ENCODE measurements at regions not wholly inside any gene's neighbourhood (a gene's known extent, or its start where the extent isn't known, plus 50 kb on each side); places are given as distances from the start of the nearest gene placed in this dataset.

DNA sequence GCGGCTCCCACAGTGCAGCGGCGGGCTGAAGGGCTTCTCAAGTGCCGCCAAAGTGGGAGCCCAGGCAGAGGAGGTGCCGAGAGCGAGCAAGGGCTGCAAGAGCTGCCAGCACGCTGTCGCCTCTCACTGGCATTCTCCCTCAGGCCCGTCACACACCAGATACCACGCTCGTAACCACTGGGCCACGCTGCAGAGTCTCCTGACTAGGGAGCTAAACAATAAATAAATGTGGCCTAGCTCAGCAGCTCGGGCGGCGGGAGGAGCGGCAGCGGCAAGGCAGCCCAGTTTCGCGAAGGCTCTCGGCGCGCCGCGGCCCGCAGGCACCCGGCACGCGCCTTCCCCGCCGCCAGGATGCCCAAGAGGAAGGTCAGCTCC, 55.9 kb upstream of the FAM174B start:
- Histone ChIP-seq H3K9me3 (ENCODE audit: control insufficient read depth, low read length) (no peaks in the 10 kb centered on the region), H3K4me2 (ENCODE audit: low read length) (no peak overlapping the region), H3K27me3 (ENCODE audit: control insufficient read depth, insufficient read depth, low read length) (no peaks in the 10 kb centered on the region), H3K27ac (no peak overlapping the region), H3K9ac (no peak overlapping the region), H3K36me3 (ENCODE audit: control insufficient read depth, insufficient read depth, low read length) (no peaks in the 10 kb centered on the region), H3K4me3 (ENCODE audit: low read depth, low read length) (no peak overlapping the region), H3K79me2 (no peaks in the 10 kb centered on the region), H3K4me1 (no peaks in the 10 kb centered on the region), H2AFZ (no peak overlapping the region)
- TF ChIP-seq, protein P1, sequence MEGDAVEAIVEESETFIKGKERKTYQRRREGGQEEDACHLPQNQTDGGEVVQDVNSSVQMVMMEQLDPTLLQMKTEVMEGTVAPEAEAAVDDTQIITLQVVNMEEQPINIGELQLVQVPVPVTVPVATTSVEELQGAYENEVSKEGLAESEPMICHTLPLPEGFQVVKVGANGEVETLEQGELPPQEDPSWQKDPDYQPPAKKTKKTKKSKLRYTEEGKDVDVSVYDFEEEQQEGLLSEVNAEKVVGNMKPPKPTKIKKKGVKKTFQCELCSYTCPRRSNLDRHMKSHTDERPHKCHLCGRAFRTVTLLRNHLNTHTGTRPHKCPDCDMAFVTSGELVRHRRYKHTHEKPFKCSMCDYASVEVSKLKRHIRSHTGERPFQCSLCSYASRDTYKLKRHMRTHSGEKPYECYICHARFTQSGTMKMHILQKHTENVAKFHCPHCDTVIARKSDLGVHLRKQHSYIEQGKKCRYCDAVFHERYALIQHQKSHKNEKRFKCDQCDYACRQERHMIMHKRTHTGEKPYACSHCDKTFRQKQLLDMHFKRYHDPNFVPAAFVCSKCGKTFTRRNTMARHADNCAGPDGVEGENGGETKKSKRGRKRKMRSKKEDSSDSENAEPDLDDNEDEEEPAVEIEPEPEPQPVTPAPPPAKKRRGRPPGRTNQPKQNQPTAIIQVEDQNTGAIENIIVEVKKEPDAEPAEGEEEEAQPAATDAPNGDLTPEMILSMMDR (IDR thresholded peaks at IDR 0.05), result no peak

DNA sequence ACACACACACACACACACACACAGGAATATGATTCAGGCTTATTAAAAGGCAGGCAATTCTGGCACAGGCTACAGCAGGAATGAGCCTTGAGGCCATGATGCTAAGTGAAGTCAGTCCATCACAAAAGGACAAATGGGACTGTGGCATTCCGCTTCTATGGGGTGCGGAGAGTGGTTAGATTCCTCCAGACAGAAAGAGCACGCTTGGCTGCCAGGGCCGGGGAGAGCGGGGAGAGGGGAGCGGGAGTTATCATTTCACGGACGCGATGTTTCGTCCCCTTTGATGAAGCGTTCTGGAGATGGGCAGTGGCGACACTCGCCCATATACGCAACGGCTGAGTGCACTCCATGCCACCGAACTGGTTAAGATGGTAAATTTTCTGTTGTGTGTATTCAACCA, 58.5 kb upstream of the FAM174B start:
- Histone ChIP-seq H2AFZ (peak overlapping the region; percentile 92), H3K9me3 (ENCODE audit: control insufficient read depth, low read length) (no peaks in the 10 kb centered on the region), H3K4me2 (ENCODE audit: low read length) (peak overlapping the region; percentile 93), H3K79me2 (no peaks in the 10 kb centered on the region), H3K27me3 (ENCODE audit: control insufficient read depth, insufficient read depth, low read length) (no peaks in the 10 kb centered on the region), H3K4me1 (no peaks in the 10 kb centered on the region), H3K27ac (peak overlapping the region; percentile 78), H3K4me3 (ENCODE audit: low read depth, low read length) (peak overlapping the region; percentile 54), H3K9ac (no peak overlapping the region), H3K36me3 (ENCODE audit: control insufficient read depth, insufficient read depth, low read length) (no peaks in the 10 kb centered on the region)
- TF ChIP-seq, protein P1 (IDR thresholded peaks at IDR 0.05), result no peak

DNA sequence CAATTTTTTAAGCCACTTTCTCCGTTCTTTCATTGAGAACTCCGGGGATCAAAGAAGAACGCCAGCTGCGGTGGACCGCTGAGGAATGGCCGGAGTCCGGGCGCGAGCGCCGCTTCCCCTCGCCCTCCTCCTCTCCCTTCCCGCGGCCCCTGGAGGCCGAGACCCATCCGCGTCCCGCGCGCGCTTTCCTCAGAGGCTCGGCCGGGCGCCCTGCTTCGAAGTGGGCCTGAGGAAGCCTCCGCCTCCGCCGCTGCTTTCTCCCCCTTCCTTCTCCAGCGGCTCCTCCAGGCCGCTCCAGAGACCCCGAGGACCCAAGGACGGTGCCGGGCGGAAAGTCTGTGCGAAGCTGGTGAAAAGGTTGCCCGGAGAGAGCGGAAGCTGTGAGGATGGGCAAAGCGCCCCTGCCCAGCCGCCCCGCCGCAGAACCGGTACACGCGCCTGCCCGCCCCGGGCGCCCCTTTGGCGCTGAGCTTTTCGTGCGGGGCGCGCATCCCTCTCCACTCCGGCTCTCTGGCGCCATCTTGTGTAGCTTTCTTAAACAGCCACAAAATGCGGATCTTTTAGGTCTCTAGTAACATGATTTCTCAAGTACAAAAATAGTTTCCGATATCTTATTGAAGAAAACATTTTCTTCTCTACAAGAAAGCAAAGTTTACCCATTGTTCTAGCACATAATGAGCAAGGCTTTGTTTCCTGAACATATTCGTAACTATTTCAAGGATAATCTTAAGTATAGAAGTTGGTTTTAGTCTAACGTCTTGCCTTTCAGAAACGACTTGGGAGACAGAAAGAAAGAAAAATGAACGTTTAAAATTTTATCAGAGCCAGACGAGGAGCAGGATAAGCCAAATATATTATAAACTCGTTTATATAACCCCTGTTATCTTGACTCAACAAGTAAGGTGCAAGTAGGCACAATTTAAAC, 59.2 kb upstream of the FAM174B start:
- Histone ChIP-seq H3K9ac (no peak overlapping the region), H3K4me2 (ENCODE audit: low read length) (peak overlapping the region; percentile 93), H3K9me3 (ENCODE audit: control insufficient read depth, low read length) (no peaks in the 10 kb centered on the region), H3K27me3 (ENCODE audit: control insufficient read depth, insufficient read depth, low read length) (no peaks in the 10 kb centered on the region), H2AFZ (peak overlapping the region; percentile 92), H3K36me3 (ENCODE audit: control insufficient read depth, insufficient read depth, low read length) (no peaks in the 10 kb centered on the region), H3K4me1 (no peaks in the 10 kb centered on the region), H3K79me2 (no peaks in the 10 kb centered on the region), H3K27ac (peak overlapping the region; percentile 78), H3K4me3 (ENCODE audit: low read depth, low read length) (peak overlapping the region; percentile 54)
- TF ChIP-seq, protein P1 (IDR thresholded peaks at IDR 0.05), result peak; percentile 80

DNA sequence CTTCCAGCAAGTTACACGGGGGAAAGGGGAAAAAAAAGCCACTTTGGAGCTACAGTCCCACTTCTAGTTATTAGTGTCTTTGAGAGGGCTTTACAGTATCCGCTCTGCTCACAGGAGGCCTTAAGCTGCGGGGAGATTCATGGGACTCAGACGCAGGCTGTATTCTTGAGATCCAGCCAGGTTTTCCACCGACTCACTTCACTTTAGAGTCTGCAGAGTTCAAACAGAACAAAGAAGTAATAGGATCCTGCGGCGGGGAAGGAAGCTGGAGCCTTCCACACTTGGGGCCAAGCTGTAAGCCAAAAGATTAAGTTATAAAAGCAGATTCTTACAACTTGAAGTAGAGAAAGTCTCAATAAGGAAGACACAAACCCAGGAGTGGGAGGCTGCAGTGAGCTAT, 60.2 kb upstream of the FAM174B start:
- no peak overlapping the region for H3K9ac ChIP-seq
- no peaks in the 10 kb centered on the region for H3K36me3 ChIP-seq (ENCODE audit: control insufficient read depth, insufficient read depth, low read length)
- H2AFZ ChIP-seq, result no peak overlapping the region
- H3K4me3 ChIP-seq (ENCODE audit: low read depth, low read length), result no peak overlapping the region
- no peaks in the 10 kb centered on the region for H3K27me3 ChIP-seq (ENCODE audit: control insufficient read depth, insufficient read depth, low read length)
- no peaks in the 10 kb centered on the region for H3K9me3 ChIP-seq (ENCODE audit: control insufficient read depth, low read length)
- H3K4me1 ChIP-seq, result no peaks in the 10 kb centered on the region
- H3K79me2 ChIP-seq, result no peaks in the 10 kb centered on the region
- TF ChIP-seq, protein P1 (IDR thresholded peaks at IDR 0.05), result no peak
- no peak overlapping the region for H3K4me2 ChIP-seq (ENCODE audit: low read length)
- no peak overlapping the region for H3K27ac ChIP-seq

DNA sequence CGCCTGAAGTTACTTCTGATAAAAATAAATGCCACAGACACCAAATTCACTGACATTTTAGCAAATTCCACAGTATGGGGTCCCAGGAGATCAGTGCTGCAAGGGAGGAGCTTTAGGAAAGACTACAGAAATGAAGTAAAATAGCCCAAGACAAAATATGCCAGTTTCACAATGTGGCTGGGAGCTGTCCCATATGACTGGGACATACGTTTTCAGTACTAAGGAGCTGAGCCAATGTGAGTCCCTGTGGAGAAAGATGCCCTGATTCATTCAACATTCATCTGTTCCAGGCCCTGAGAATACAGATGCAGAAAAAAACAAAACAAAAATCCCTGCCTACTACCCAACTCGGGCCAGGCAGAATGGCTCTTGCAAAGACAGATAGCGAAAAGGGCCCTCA, 63.4 kb upstream of the FAM174B start:
- Histone ChIP-seq H3K4me2 (ENCODE audit: low read length) (no peak overlapping the region), H3K9me3 (ENCODE audit: control insufficient read depth, low read length) (no peaks in the 10 kb centered on the region), H3K36me3 (ENCODE audit: control insufficient read depth, insufficient read depth, low read length) (no peaks in the 10 kb centered on the region), H3K27ac (no peak overlapping the region), H2AFZ (no peak overlapping the region), H3K4me1 (no peaks in the 10 kb centered on the region), H3K9ac (no peak overlapping the region), H3K4me3 (ENCODE audit: low read depth, low read length) (no peak overlapping the region), H3K27me3 (ENCODE audit: control insufficient read depth, insufficient read depth, low read length) (no peaks in the 10 kb centered on the region), H3K79me2 (no peaks in the 10 kb centered on the region)
- TF ChIP-seq, protein P1 (IDR thresholded peaks at IDR 0.05), result no peak

Data from parathyroid adenoma (tissue), 2 donors.